WERI-Rb-1 (cell line): ENCODE measurements at regions not wholly inside any gene's neighbourhood (a gene's known extent, or its start where the extent isn't known, plus 50 kb on each side); places are given as distances from the start of the nearest gene placed in this dataset.

ENCODE experiments used
- DNase-seq: peaks from one replicate; pipeline ENCODE4 v3.0.0-alpha.2; 2020
- H3K27ac ChIP-seq: fragments of 250-450 bp; sonication (Bioruptor Pico); 2 replicates; pipeline ENCODE4 v1.5.1; 2020; ENCODE audit warnings: mild to moderate bottlenecking, moderate library complexity
- H3K27me3 ChIP-seq: fragments of 250-450 bp; sonication (Bioruptor Pico); 2 replicates; pipeline ENCODE4 v1.5.1; 2021; ENCODE audit warnings: mild to moderate bottlenecking, low read depth, moderate library complexity; ENCODE audit not compliant: insufficient read depth, severe bottlenecking
- H3K36me3 ChIP-seq: fragments of 250-450 bp; sonication (Bioruptor Pico); 2 replicates; pipeline ENCODE4 v1.5.1; 2020; ENCODE audit warnings: mild to moderate bottlenecking, moderate library complexity
- H3K4me3 ChIP-seq: 2 replicates; pipeline ENCODE4 v1.5.1; 2011; ENCODE audit warnings: low read depth, mild to moderate bottlenecking, control low read depth, low read length
- H3K9me3 ChIP-seq: fragments of 250-450 bp; sonication (Bioruptor Pico); 2 replicates; pipeline ENCODE4 v1.5.1; 2021; ENCODE audit warnings: mild to moderate bottlenecking, moderate library complexity; ENCODE audit not compliant: severe bottlenecking
- CTCF ChIP-seq: IDR thresholded peaks from 2 replicates; pipeline ENCODE4 v1.5.1; 2011; ENCODE audit warnings: low read depth, mild to moderate bottlenecking, control low read depth, inconsistent platforms, low read length

DNA sequence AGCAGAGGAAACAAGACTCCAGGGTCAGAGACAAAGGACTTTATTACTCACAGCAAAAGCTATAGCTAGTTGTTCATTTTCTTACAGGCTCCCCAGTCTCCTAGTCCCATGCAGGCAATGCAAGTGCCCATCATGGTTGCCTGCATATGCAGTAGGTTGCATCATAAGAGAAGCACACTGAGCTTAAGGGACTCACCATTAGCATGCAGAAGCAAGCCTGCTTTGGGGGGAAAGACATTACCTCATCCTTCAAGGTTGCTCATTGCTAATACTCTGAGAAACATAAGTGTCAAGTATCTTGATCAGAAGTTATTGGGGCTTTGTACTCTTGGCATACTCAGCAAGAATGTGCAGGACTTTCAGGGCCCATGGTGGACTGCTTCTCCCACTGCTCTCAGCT lies 114.6 kb upstream of the CCDC68 start:
- no peak for DNase-seq
- H3K9me3 ChIP-seq: no peaks in the 10 kb centered on the region
- H3K27ac ChIP-seq: no peak overlapping the region
- TF ChIP-seq CTCF: no peak
- no peak overlapping the region for H3K4me3 ChIP-seq
- H3K27me3 ChIP-seq: peaks cover 97% of the 10 kb centered on the region
- H3K36me3 ChIP-seq: no peaks in the 10 kb centered on the region

- TF ChIP-seq CTCF: no peak
- H3K27me3 ChIP-seq: peaks cover 97% of the 10 kb centered on the region
- no peak overlapping the region for H3K27ac ChIP-seq
- no peak for DNase-seq
- H3K4me3 ChIP-seq: no peak overlapping the region
- no peaks in the 10 kb centered on the region for H3K9me3 ChIP-seq
- no peaks in the 10 kb centered on the region for H3K36me3 ChIP-seq
These were observed 113.9 kb upstream of the CCDC68 start for GRCh38 chr18:55073116-55073515.

DNA sequence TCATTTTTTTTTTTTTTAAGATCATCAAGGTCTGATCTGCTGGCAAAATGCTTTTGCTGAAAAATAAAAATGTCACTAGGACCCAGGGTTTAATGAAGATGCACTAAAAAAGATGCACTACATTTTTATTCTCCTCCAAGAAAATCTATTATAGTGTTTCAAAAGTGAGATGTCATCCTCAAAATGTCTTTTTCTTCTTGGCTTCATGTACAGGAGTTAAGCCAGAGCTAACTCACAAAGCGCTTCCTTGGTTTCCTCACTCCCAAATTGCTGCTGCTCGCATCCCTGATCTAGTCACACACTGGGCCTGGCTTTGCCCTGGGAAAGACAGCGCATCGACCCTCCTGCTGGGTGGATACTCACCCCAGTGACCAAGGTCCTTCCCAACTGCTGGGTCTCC lies 113.4 kb upstream of the CCDC68 start:
- DNase-seq: no peak
- Histone ChIP-seq H3K27me3 (peaks cover 97% of the 10 kb centered on the region), H3K4me3 (no peak overlapping the region), H3K9me3 (no peaks in the 10 kb centered on the region), H3K27ac (no peak overlapping the region), H3K36me3 (no peaks in the 10 kb centered on the region)
- TF ChIP-seq CTCF: no peak

DNA sequence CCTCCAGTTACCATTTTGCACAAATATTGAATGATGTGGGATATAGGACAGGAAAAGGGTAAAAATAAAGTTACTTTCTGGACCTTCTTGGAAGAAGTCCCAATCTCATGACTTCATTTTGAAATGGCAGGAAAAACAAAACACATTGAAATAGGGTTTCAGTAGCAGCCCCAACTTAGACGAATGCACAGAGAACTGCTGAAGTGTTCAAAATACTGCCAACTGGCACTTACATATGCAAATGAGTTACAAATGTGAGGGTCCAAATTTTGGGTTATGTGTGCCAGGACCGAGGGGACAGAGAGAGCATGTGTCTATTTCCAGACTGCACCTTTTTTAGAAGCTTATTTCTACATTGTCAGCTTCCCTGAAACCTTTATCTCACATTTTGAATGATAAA lies 112.9 kb upstream of the CCDC68 start:
- no peak for TF ChIP-seq CTCF
- Histone ChIP-seq H3K9me3 (no peaks in the 10 kb centered on the region), H3K27ac (no peak overlapping the region), H3K4me3 (no peak overlapping the region), H3K27me3 (peaks cover 97% of the 10 kb centered on the region), H3K36me3 (no peaks in the 10 kb centered on the region)
- no peak for DNase-seq

DNA sequence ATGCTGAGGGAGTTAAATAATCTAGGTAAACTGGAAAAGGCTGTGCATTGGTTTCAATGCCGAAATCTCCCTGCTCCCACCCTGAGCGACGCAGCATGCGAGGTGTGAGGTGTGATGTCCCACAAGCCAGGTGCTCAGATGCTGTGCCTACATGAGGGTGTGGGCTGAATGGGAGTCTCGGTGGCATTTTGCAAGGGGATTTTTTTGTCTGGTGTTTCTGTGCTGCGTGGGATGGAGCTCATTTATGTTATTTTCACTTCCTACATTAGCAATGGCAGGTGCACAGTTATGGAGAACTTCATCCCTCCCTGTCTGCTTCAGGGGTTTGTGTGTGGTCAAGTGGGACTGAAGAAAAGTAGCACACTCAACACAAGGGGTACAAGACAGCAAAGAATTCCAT lies 110.2 kb upstream of the CCDC68 start:
- H3K4me3 ChIP-seq: no peak overlapping the region
- H3K27me3 ChIP-seq: peaks cover 93% of the 10 kb centered on the region
- H3K36me3 ChIP-seq: no peaks in the 10 kb centered on the region
- TF ChIP-seq CTCF: no peak
- no peak for DNase-seq
- no peaks in the 10 kb centered on the region for H3K9me3 ChIP-seq
- no peak overlapping the region for H3K27ac ChIP-seq

- Histone ChIP-seq H3K27me3 (peaks cover 67% of the 10 kb centered on the region), H3K27ac (no peak overlapping the region), H3K9me3 (no peaks in the 10 kb centered on the region), H3K4me3 (no peak overlapping the region), H3K36me3 (no peaks in the 10 kb centered on the region)
- no peak for DNase-seq
- no peak for TF ChIP-seq CTCF
These were observed 105.5 kb upstream of the CCDC68 start for GRCh38 chr18:55064760-55065159.
